ENCODE measurements at regions not wholly inside any gene's neighbourhood (a gene's known extent, or its start where the extent isn't known, plus 50 kb on each side); places are given as distances from the start of the nearest gene placed in this dataset.

DNA sequence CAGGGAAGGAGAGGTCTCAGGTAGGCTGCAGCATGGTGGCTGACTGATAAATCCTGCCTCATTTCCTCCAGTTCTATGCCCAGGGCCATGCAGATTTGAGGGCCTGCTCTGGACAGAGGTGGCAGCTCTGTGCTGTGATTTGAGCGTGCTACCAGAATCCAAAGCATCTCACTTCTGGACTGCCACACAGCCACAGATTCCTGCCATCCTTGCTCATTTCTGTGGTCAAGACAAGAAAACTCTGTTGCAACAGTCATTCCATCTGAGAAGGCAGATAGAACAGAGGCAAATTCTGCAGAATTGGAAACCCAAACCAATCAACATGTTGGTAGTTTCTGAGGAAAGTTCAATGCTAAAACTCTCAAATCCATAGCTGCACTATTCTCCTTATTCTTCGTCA is 102.8 kb upstream of the GALNT2 start:
- TF ChIP-seq EZH2 (IDR thresholded peaks at IDR 0.05; ENCODE audit: insufficient read depth, poor library complexity, severe bottlenecking) (no peak), EZH2phosphoT487 (IDR thresholded peaks at IDR 0.05; ENCODE audit: insufficient read depth, low read depth) (no peak)

All from GM23248 (cell line).